NCI-H69 (cell line): ENCODE measurements at regions not wholly inside any gene's neighbourhood (a gene's known extent, or its start where the extent isn't known, plus 50 kb on each side); places are given as distances from the start of the nearest gene placed in this dataset.

Experiments used
- DNase-seq: peaks from one replicate; lab custom pipeline; 2025; lab: John Stamatoyannopoulos, UW

DNA sequence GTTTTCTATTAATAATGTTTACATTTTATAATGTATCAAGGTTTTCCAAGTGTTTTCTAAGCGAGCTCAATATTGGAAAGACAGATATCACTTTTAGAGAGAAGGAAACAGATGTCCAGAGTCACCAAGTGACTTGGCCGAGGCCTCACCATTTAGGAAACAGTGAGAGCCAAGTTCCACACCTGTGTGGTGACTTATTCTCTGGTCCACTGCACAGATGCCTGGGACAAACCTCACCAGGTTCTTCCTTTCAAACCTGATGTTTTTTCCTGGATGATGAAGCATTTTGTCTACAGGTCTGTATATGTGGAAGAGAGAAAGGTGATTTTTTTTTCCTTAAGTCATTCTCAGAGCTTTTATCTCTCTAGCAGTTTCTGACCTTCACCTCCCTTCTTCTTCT is 280.7 kb downstream of the LPIN1 start:
- no peak for DNase-seq

DNA sequence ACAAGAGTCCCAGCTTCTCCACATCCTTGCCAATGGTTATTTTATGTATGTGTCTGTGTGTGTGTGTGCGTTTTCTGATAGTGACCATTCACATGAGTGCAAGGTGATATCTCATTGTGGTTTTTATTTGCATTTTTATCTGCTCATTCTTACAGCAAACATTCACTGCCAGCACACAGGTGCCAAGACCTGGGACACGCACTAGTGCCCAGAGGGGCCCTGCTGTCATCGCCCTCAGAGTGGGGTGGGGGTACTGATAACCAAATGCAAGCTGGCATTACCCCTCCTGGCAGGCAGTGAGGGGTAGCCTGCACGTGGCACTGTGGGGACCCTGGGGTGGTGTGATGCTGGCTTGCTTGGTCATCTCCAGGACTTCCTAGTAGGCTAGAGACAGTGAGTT is 285.4 kb downstream of the LPIN1 start:
- no peak for DNase-seq

DNA sequence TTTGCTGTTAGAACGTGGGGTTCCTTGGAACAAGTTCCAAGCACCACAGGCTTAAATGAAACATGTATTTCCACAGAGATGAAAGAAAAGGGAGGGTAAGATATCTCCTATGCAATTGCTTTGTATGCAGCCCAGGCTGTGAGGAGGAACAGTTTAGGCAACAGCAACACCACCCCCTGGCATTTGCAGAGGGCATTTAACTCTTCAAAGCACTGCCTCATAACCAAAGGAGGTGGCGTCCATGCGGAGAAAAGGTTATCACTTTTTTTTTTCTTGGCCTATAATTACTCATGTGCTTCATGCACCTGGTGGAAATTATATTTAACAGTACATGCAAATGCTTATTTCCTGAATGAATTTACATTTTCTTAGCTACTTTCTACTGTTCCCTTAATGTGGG is 286.0 kb downstream of the LPIN1 start:
- no peak for DNase-seq

DNA sequence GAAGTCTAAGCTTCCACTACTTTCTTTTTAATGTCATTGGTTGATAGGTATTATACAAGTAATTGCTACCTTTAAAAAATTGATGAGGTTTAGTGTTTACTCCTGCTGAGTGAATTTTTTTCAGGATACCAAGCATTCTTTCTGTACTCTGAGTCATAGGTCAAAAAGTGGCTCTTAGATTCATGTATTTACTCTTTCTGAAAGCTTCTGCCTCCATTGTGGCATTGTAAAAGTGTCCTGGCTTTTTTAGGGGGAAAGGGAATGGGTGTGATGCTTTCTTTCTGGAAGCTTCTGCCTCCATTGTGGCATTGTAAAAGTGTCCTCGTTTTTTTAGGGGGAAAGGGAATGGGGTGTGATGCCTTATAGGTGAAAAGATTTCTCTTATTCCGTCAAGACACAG is 286.5 kb downstream of the LPIN1 start:
- DNase-seq: no peak

DNA sequence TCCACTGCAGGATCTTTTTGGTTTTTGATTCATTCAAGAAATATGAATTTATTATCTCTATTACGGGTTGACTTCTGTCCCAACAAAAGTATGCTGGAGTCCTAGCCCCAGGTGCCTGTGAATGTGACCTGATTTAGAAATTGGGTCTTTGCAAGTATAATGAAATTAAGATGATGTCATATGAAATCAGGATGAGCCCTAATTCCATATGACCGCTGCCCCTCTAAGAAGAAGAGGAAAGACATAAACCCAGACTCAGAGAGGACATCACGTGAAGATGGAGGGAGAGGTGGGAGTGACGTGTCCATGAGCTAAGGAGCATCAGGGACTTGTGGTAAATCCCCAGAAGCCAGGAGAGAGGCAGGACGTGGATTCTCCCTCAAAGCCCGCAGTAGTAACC is 287.1 kb downstream of the LPIN1 start:
- no peak for DNase-seq

DNA sequence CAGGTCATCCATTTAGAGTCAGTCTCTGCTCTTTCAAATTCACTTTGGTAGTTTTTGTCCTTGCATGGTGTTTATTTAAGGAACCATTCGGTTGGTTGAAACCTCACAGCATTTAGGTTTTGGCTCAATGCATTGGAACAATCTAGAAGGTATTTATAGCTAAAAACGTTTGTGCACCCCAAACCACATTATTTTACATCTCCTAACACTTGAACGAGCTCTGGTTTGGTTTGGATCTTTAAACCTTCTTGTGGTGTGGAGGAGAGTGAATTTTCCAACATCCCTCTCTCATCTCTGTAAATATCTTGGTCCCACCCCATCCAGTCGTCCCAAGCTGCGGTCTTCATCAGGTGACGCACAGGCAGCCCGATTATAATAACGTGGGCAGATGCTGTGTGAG is 287.9 kb downstream of the LPIN1 start:
- no peak for DNase-seq

DNA sequence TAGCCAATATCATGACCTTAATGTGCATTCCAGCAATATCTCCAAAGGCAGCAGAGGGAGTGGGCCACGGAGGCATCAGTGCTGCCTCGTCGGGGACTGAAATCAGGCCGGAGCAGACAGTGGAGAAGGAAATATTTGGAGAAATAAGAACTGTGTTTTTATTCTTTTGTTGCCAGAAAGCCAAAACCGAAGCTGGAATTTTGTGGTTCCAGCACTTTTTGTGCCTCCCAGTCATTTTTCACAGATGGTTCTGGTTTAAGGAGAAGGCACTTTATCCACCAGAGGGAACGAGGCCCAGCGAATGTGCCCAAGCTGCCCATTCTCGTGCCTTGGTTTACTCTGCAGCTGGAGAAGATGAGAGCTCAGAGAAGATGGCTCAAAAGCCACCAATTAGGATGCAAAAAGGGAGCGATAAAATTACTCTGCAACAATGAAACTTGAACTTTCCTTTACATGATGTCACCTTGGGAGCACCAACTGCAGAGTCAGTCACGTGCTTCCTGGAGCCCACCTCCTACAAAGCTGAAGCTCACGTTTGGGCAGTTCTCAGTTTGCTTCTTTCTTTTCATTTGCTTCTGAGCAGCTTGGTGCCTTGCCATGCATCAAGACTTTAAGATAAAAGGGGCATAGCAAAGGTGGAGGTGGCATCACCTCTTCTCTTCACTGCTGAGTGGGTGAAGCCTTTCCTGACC is 288.7 kb downstream of the LPIN1 start:
- DNase-seq: no peak

DNA sequence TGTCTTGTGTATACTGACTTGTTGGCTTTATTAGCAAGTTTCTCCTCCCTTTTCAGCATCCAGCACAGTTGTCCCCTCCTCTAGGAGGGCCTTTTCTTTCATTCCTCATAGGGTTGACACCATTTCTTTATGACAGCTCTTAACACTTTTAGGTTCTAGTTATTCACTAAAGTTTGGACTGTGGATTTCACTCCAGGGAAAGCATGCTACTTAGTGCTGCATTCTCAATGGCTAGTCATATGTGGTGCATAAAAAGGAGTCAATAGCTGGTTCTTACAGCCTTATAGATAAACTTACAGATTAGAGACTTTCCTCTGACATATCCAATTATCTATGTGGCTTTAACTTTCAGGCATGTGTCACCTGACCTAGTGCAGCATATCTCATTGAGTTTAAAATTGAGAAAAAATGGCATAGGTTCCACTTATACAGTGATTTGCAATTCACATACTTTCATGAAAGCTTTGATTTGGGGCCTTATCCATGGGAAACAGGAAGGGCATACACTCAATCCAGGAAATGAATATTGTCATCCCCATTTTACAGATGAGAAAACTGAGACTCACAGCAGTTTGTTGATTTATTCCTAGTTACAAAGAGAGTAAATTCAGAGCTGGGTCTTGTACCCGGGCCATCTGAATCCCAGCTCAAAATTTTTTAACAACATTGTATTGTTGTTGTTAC is 289.7 kb downstream of the LPIN1 start:
- DNase-seq: no peak

DNA sequence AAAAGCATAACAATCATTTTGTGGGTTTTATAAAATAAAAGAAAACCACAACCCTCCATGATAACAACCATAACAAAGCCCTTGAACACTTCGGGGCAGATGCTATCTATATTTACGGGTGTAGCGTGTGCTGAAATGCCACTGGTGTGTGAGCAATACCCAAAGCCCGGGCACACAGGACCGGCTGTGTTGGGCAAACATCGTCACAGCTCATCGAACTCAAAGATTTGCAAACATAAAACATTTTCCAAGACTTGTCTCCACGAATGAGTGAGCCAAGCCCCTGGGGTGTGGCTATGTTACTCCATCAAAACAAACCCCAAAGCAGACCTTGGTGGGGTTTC is 290.2 kb downstream of the LPIN1 start:
- DNase-seq: no peak

DNA sequence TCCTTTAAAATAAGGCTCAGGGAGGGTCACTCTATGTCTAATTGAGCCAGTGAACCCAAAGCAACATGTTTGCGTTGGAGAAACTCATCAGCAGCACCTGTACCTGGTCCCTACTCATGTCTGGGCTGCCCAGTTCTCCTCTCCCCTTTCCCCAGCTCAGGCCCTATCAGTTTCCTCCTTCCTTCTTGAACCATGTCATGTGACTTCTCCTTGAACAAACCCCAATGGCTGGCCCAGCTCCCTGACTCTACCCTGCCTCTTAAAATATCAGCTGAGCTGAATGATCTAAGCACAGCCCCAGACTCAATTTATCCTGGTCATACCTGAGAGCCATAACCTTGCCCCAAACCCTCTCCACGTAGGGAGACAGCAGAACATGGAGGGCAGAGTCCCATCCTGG is 290.9 kb downstream of the LPIN1 start:
- DNase-seq: no peak

DNA sequence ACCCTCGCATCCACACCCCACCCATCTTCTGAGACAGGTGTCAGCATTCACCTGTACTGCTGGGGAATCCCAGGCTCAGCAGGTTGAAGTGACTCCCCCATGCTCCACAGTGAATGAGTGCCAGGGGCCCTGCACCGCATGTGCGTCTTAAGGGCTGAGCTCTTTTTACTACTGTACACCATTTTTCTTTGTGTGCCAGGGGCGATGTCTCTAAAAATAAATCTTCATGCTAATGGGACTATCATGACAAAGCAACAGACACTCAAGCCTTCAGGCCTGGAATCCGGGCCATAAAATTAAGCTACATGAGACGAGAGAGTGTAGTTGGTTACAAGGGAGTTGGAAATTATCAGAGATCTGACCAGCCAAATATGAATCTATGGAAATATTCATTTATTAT is 294.8 kb downstream of the LPIN1 start:
- DNase-seq: peak; percentile 48

DNA sequence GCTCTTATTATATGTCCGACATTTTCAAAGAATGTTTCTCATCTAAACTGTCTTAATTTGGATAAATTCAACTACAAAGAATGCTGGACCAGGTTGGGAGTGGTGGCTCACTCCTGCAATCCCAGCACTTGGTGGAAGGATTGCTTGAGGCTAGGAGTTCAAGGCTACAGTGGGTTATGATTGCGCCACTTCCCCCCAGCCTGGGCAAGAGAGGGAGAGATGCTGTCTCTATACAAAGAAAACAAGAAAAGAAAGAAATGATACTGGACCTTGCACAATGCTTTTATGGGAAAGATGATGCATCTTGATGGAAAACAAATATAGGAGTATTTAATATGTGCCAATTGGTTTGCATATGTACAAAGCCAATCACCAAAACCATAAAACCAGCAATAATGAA is 296.7 kb downstream of the LPIN1 start:
- no peak for DNase-seq

DNA sequence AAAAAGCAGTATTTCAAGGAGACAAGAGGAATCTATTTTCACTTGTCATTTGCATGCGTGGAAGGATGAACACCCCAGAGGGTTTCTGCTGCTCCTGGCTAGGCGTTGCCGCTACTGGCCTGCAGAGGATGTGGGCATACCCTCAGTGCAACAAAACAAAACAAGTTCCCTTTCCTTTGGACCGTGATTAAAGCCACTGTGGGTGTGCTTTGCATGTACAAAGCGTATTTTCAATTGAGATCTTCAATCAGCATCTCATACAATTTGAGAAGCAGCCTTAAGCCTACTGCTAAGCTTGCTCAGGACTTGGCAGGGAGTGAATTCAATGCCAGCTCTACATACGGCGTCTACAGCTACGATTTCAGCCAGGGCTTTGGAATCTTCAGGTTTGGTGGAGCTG is 298.4 kb downstream of the LPIN1 start:
- no peak for DNase-seq

DNA sequence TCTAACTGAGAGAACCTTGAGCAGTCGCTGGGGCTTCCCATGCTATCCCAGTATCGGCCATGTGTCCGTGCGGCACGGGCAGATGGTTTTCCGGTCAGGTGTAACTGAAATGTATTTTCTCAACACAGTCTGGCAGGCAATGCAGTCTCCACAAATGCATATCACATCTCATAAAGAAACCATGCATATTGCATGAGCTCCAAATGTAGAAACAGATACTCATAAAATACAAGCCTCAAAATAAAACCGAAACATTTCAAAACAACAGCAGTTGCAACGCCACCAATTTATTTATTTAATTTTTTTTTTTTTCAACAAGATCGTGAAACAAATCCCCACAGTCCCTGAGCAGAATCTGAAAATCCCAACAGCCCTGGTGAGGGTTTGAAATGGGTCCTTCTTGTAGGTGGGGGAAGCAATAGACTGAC is 299.4 kb downstream of the LPIN1 start:
- no peak for DNase-seq

DNA sequence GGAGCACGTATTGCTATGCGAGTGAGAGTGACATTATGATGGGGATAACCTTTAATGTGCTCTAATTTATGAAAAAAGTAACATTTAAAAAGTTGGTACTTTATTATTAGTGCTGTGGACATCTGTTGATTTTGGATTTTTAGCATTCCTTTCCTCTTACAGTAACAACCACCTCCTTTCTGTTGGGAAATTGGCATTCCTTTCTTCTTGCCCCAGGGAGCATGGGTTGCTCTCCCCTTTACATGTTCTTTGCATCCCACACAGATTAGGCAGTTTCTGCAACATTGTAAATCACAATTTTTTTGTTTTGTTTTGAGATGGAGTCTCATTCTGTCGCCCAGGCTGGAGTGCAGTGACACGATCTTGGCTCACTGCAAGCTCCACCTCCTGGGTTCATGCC is 300.2 kb downstream of the LPIN1 start:
- DNase-seq: no peak

DNA sequence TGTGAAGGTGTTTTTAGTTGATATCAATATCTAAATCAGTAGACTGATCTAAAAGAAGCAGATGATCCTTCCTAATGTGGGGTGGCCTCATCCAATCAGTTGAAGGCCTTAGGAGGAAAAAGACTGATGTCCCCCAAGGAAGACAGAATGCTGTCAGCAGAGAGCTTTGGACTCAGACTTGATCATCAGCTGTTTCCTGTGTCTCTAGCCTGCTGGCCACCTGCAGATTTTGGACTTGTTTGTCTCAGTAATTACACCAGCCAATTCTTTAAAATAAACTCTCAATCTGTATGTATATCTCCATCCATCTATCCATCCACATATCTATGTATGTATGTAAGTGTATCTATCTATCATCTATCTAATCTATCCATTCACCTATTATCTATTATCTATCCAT is 301.3 kb downstream of the LPIN1 start:
- DNase-seq: no peak

DNA sequence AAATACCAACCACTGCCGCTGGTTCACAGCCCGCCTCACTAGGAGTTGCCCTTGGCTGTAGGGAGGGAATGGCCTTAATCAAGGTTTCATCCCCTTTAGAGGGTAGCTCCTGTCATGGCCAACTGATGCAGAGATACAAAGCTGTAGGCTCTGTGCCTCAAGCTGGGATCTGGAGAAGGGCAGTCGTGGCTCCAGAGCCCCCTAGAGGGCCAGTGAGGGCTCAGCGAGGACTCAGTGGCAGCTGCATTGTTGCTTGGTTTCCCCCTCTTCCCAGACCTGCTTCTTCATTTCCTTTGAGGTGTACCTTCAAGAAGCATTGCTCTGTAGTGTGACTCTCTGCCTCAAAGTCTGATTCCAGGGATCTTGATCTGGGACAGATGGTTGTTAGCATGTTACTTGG is 302.1 kb downstream of the LPIN1 start:
- no peak for DNase-seq

DNA sequence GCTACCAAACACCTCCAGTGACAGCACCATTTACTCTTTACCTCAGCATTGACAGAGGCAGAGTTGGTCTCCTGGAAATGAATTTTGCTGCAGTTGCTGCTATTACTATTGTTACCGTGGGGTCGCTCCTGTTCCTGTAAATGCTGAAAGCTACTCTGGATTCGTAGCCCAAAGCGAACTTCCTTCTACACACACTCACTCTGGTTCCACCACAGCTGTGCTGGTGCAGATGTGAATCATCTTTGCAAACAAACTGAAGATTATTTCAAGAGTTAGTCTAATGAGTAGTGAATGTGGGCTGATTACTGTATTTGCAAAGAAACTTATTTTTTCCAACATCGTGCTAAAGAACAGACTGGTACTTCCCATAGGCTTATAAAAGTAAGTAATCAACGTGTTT is 304.0 kb downstream of the LPIN1 start:
- DNase-seq: no peak

DNA sequence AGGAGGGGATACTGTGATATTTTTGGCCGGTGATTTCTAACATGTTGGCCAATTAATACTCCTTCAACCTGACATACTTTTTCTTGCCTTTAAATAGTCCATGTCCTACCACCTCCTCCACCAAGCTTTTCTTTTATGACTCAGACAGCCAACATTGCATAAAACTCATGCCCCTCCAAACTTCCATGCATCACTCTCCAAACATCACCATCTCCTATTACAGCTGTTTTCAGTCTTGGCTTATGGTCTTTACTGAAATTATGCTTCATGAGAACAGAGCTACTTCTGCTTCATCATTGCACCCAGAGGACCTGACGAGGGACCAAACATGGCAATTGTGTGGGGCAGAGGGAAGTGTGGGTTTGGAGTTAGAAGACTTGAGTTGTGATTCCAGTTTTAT is 305.4 kb downstream of the LPIN1 start:
- DNase-seq: no peak

DNA sequence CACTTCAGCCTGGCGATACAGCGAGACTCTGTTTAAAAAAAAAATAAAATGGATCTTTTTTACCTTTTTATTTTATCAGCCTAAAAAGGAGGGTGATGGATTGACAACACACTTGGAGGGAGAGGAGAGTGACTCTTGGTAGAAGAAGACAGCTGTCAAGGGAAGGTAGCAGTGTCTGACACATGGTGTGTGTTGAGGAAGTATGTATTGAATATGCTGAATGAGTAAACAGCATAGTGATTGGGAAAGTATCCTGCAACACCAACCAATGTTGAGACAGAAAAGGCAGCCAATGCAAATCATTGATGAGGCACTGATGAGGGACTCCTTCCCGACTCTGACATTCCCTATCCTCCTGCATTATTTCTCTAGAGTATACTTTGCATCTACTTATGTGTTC is 306.4 kb downstream of the LPIN1 start:
- DNase-seq: no peak

DNA sequence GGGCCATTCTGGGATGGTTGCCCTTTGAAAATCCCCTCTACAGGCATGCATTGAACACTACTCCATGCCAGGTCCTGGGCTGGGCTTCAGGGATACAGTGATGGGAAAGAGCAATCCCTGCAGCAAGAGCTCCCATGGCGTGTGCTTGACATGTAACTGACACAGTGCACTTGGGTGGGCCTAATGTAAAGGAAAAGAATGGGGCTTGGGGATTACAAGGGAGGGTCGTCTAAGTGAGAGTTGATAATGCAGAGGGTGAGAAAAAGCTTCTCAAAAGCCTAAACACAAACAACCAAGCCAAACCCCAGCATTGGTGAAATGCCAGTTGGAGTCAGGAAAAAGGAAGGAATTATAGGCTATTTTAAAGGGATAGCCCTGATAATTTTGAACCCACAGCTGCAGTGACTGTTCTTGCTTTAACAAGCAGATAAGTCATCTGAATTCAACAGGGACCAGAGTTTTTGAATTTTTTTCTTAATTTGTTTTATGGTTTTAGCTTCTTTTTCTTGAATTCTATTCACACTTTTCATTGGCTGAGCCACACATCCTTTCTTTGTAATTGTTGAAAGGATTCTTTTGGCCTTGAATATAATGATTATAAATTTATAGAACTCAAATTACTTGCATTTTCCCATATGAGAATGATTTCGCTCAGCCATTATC is 308.7 kb downstream of the LPIN1 start:
- no peak for DNase-seq

DNA sequence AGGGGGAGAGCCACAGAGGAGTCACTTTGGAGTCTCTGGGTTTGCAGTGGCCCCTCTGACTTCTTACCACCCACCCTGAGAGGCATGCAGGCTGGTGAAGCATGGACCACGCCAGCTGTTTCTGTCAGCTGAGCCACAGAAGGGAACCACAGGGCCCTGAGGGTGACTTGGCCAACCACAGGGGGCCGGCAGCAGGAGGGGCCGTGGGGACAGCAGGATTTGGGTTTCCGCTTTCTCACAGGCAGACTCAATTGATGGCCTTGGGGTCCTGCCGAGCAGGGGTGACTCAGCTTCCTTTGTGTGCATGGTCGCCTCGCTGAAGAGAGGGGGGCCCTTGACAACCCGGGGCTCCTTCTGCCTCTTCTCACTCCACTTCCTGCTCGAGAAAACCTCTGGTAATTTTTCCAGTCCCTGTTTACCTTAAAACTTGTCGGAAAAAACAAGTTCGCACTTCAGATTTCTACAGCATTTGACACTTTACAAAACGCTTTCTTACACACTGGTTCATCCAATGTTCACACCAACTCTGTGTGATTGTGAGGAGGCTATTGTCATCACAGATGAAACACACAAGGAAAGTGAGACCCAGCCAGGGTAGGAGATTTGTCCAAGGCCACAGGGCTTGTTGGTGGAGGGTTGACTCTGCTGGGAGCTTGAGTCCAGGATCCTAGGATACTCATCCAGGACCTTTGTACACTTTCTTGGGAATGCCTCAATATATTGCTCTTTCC is 311.2 kb downstream of the LPIN1 start:
- DNase-seq: peak; percentile 21
